ENCODE measurements at regions not wholly inside any gene's neighbourhood (a gene's known extent, or its start where the extent isn't known, plus 50 kb on each side); places are given as distances from the start of the nearest gene placed in this dataset.

DNA sequence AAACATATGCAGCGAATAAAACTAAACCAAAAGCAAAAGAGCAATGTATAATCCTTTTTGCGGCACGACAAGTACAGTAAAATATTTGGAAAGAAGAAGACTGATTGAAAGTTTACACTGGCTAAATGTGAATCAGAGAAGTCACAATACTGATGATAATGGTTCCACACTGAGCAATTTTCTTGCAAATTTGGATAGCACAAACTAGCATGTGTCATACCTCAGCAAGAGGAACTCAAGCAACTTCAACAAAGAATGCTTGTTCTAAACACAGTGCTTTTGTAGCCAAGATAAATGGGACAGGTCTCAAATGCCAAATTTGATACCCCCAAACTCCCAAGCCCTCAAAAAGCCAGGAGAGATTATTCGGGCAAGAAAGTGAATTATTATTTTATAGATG is 839.1 kb downstream of the GALC start:
- 67% methylated on average over 4 of the region's 4 CpGs for WGBS (ENCODE audit: insufficient coverage, insufficient replicate concordance, low lambda C conversion rate, missing lambda C conversion rate)
- SMC1A ChIA-PET (ENCODE audit: uncharacterized antibody, unreplicated experiment) = no interaction called here
- TF ChIP-seq NR2C2 (IDR thresholded peaks at IDR 0.05; ENCODE audit: borderline replicate concordance, control insufficient read depth, insufficient read length, low read depth) = no peak
- no peak for TF ChIP-seq TARDBP (IDR thresholded peaks at IDR 0.05; ENCODE audit: borderline replicate concordance)
- TF ChIP-seq EGR1 (IDR thresholded peaks at IDR 0.05; ENCODE audit: borderline replicate concordance in 1 of 2, low read depth in 2 of 2, low read length in 2 of 2) = no peak
- no peak for TF ChIP-seq EP300 (IDR thresholded peaks at IDR 0.05; ENCODE audit: borderline replicate concordance in 1 of 2, control insufficient read depth in 1 of 2, low read depth in 2 of 2, low read length in 2 of 2)
- no peak for TF ChIP-seq ZZZ3 (IDR thresholded peaks at IDR 0.05; ENCODE audit: control insufficient read depth, insufficient read length, low read depth)
- no peak for TF ChIP-seq MEF2A (IDR thresholded peaks at IDR 0.05; ENCODE audit: insufficient read depth, low read depth, low read length)
- no peak for TF ChIP-seq NFYA (IDR thresholded peaks at IDR 0.05; ENCODE audit: borderline replicate concordance, low read depth, low read length)
- no peak for TF ChIP-seq SREBF1 (IDR thresholded peaks at IDR 0.05; ENCODE audit: low read length)
- TF ChIP-seq, protein P1, sequence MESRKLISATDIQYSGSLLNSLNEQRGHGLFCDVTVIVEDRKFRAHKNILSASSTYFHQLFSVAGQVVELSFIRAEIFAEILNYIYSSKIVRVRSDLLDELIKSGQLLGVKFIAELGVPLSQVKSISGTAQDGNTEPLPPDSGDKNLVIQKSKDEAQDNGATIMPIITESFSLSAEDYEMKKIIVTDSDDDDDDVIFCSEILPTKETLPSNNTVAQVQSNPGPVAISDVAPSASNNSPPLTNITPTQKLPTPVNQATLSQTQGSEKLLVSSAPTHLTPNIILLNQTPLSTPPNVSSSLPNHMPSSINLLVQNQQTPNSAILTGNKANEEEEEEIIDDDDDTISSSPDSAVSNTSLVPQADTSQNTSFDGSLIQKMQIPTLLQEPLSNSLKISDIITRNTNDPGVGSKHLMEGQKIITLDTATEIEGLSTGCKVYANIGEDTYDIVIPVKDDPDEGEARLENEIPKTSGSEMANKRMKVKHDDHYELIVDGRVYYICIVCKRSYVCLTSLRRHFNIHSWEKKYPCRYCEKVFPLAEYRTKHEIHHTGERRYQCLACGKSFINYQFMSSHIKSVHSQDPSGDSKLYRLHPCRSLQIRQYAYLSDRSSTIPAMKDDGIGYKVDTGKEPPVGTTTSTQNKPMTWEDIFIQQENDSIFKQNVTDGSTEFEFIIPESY (IDR thresholded peaks at IDR 0.05) = no peak
- TF ChIP-seq, protein P2, sequence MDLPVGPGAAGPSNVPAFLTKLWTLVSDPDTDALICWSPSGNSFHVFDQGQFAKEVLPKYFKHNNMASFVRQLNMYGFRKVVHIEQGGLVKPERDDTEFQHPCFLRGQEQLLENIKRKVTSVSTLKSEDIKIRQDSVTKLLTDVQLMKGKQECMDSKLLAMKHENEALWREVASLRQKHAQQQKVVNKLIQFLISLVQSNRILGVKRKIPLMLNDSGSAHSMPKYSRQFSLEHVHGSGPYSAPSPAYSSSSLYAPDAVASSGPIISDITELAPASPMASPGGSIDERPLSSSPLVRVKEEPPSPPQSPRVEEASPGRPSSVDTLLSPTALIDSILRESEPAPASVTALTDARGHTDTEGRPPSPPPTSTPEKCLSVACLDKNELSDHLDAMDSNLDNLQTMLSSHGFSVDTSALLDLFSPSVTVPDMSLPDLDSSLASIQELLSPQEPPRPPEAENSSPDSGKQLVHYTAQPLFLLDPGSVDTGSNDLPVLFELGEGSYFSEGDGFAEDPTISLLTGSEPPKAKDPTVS (IDR thresholded peaks at IDR 0.05; ENCODE audit: low read depth, low read length) = no peak
- no peak for TF ChIP-seq MTA2 (IDR thresholded peaks at IDR 0.05; ENCODE audit: low read depth)
- TF ChIP-seq HDAC6 (IDR thresholded peaks at IDR 0.05; ENCODE audit: unreplicated experiment) = no peak
- no peak for TF ChIP-seq BMI1 (IDR thresholded peaks at IDR 0.05; ENCODE audit: borderline replicate concordance)
- TF ChIP-seq SIN3A (IDR thresholded peaks at IDR 0.05; ENCODE audit: low read depth, low read length) = no peak
- TF ChIP-seq CBX3 (IDR thresholded peaks at IDR 0.05; ENCODE audit: borderline replicate concordance, low read depth) = no peak
- no peak for TF ChIP-seq BCL11A (IDR thresholded peaks at IDR 0.05; ENCODE audit: low read depth, low read length)
- no peak for TF ChIP-seq RB1 (IDR thresholded peaks at IDR 0.05; ENCODE audit: borderline replicate concordance)
- Histone ChIP-seq H3K4me3 (no peak overlapping the region), H4K20me1 (ENCODE audit: control insufficient read depth, insufficient read depth) (no peaks in the 10 kb centered on the region), H3K79me2 (ENCODE audit: control insufficient read depth, insufficient read depth, low read length) (no peaks in the 10 kb centered on the region), H2AFZ (ENCODE audit: control insufficient read depth, low read depth, low read length) (no peak overlapping the region), H3K36me3 (ENCODE audit: control insufficient read depth in 2 of 2, insufficient read depth in 2 of 2, low read length in 1 of 2) (no peaks in the 10 kb centered on the region), H3K9ac (ENCODE audit: control insufficient read depth, insufficient read depth, low read length) (no peak overlapping the region), H3K4me2 (ENCODE audit: control insufficient read depth, insufficient read depth) (no peak overlapping the region), H3K4me1 (ENCODE audit: control insufficient read depth, insufficient read depth, low read length) (no peaks in the 10 kb centered on the region), H3K27me3 (replicated peaks in 1 of 2; ENCODE audit: control insufficient read depth in 2 of 2, insufficient read depth in 2 of 2, low read length in 1 of 2) (no peaks in the 10 kb centered on the region), H3K9me3 (replicated peaks; ENCODE audit: control insufficient read depth, insufficient read depth, low read length) (no peaks in the 10 kb centered on the region), H3K27ac (ENCODE audit: control insufficient read depth, insufficient read depth) (no peak overlapping the region)
- no TSS peak for BruUV-seq (replicated peaks)
- no peak for ATAC-seq
- CTCF ChIA-PET = no interaction called here
- FAIRE-seq = no peak
- RAD21 ChIA-PET (ENCODE audit: unreplicated experiment) = no interaction called here
- in situ Hi-C loops (cut with MboI) (no loop called here), intact Hi-C loops (cut with micrococcal nuclease; ENCODE audit: unreplicated experiment) (no loop called here)
- POLR2A ChIA-PET = no interaction called here
- no peak for DNase-seq (ENCODE audit: low read depth, low spot score)
